ENCODE measurements at regions not wholly inside any gene's neighbourhood (a gene's known extent, or its start where the extent isn't known, plus 50 kb on each side); places are given as distances from the start of the nearest gene placed in this dataset.

GRCh38 chr12:93944911-93945310 lies 203.5 kb upstream of the PLXNC1 start:
- DNase-seq (ENCODE audit: low read depth) = no peak

GRCh38 chr12:93946542-93947150 lies 201.7 kb upstream of the PLXNC1 start:
- no peak for DNase-seq (ENCODE audit: low read depth)

- DNase-seq (ENCODE audit: low read depth) = no peak
These were observed 200.9 kb upstream of the PLXNC1 start for GRCh38 chr12:93947486-93947885.

- no peak for DNase-seq (ENCODE audit: low read depth)
These were observed 198.1 kb upstream of the PLXNC1 start for GRCh38 chr12:93950311-93950710.

- DNase-seq (ENCODE audit: low read depth) = no peak
These were observed 193.9 kb upstream of the PLXNC1 start for GRCh38 chr12:93954166-93955112.

- no peak for DNase-seq (ENCODE audit: low read depth)
These were observed 191.8 kb upstream of the PLXNC1 start for GRCh38 chr12:93956551-93956950.

GRCh38 chr12:93957168-93957567 lies 191.2 kb upstream of the PLXNC1 start:
- no peak for DNase-seq (ENCODE audit: low read depth)

GRCh38 chr12:93957870-93958269 lies 190.5 kb upstream of the PLXNC1 start:
- no peak for DNase-seq (ENCODE audit: low read depth)

- no peak for DNase-seq (ENCODE audit: low read depth)
These were observed 188.7 kb upstream of the PLXNC1 start for GRCh38 chr12:93959657-93960056.

GRCh38 chr12:93960521-93960920 lies 187.9 kb upstream of the PLXNC1 start:
- no peak for DNase-seq (ENCODE audit: low read depth)

- no peak for DNase-seq (ENCODE audit: low read depth)
These were observed 186.0 kb upstream of the PLXNC1 start for GRCh38 chr12:93962336-93962735.

- DNase-seq (ENCODE audit: low read depth) = no peak
These were observed 183.4 kb upstream of the PLXNC1 start for GRCh38 chr12:93964936-93965335.

GRCh38 chr12:93966516-93967133 lies 181.8 kb upstream of the PLXNC1 start:
- DNase-seq (ENCODE audit: low read depth) = no peak

GRCh38 chr12:93967454-93967853 lies 180.9 kb upstream of the PLXNC1 start:
- DNase-seq (ENCODE audit: low read depth) = no peak

- no peak for DNase-seq (ENCODE audit: low read depth)
These were observed 179.7 kb upstream of the PLXNC1 start for GRCh38 chr12:93968536-93969285.

GRCh38 chr12:93970900-93971688 lies 177.3 kb upstream of the PLXNC1 start:
- DNase-seq (ENCODE audit: low read depth) = no peak

- no peak for DNase-seq (ENCODE audit: low read depth)
These were observed 175.8 kb upstream of the PLXNC1 start for GRCh38 chr12:93972411-93973208.

GRCh38 chr12:93974252-93974651 lies 174.1 kb upstream of the PLXNC1 start:
- no peak for DNase-seq (ENCODE audit: low read depth)

- DNase-seq (ENCODE audit: low read depth) = no peak
These were observed 172.4 kb upstream of the PLXNC1 start for GRCh38 chr12:93976024-93976423.

- DNase-seq (ENCODE audit: low read depth) = no peak
These were observed 171.3 kb upstream of the PLXNC1 start for GRCh38 chr12:93977081-93977480.

GRCh38 chr12:93978553-93978952 lies 169.8 kb upstream of the PLXNC1 start:
- DNase-seq (ENCODE audit: low read depth) = no peak

Data from activated T-cell treated with anti-CD3 and anti-CD28 coated beads for 48 hours (primary cell).